Stimulated activated CD4-positive, alpha-beta T cell treated with anti-CD3 and anti-CD28 coated beads, Interleukin-1b, Interleukin-23, amount 100 ng/mL, for 24 hours (primary cell): ENCODE measurements at regions not wholly inside any gene's neighbourhood (a gene's known extent, or its start where the extent isn't known, plus 50 kb on each side); places are given as distances from the start of the nearest gene placed in this dataset.
"Not testable (repeated sequence)": the region's sequence is repeated elsewhere in the genome, so short reads cannot be mapped to it uniquely, and the experiment has no call there.

ENCODE experiments used
- DNase-seq, 4 experiments: peaks; one replicate each; pipeline ENCODE4 v3.0.0-alpha.2; 2020; ENCODE audit warnings: low read depth in 4 of 4, low spot score in 1 of 4

DNA sequence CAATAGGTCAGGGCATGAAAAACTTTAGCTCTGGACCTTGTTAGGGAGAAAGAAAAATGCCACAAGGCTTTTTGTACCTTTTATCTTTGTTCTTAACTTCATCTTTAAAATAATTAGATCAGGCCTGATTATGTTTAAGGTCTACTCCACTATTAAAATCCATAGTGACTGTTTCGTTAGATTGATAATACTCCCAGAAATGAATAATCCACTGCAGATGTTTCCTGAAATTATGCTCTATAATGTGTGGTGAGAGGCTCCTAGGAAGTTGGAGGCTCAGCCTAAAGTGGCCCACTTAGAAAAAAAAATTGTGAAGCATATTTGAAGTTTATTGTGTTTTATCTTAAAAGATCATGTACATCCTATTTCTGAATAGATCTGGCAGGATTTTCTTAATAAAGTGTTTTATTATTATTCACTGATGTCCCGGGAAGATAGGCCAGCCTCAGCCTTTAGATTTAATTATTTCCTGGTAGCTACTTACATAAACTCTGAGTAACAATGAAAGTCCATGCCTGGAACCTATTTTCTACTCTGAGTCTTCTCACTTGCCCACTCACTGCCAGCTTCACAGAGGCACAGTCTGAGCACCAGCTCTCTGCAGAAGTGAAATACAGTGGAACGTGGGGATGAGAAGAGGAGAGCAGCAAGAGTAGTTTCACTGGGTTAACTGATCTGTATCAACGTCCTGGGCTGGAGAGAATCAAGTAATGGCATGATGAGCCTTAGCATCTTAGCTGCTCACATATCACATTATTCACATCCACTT is 126.8 kb upstream of the TMEM170B start:
- DNase-seq, result no peak

GRCh38 chr6:11409371-11409770 is 128.2 kb upstream of the TMEM170B start:
- no peak for DNase-seq

DNA sequence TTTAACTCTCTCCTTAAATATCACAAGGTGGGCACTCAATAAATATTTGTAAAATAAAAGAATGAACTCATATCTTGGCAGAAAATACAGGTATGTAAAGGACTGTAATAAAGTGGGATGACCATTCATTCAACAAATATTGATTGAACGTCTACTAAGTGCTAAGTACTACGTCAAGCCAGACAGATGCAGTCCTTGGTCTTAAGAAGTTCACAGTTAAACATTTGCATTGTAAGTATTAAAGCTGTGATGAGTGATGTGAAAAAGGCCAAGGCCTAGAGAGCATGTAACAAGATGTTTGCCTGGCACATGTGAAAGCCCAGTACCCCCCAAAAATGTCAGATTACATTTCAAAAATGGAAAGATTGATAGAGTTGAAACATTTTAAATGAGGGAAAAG is 130.1 kb upstream of the TMEM170B start:
- no peak for DNase-seq

- no peak for DNase-seq
Measured at GRCh38 chr6:11404838-11405237, 132.7 kb upstream of the TMEM170B start.

DNA sequence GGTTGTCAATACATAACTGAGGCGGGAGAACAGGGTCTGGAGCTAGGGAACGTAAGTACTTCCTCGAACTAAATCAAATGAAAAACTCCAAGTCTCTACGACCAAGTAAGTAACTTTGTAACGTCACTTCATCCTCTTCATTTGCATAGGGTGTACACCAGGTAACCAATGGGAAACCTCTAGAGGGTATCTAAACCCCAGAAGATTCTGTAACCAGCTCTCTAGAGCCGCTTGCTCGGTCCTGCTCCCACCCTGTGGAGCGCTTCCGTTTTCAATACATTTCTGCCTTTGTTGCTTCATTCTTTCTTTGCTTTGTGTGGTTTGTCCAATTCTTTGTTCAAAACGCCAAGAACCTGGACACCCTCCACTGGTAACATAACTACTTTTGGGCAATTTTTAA is 133.5 kb upstream of the TMEM170B start:
- DNase-seq, result no peak

GRCh38 chr6:11403035-11403601 is 134.4 kb upstream of the TMEM170B start:
- no peak for DNase-seq

GRCh38 chr6:11402581-11402980 is 135.0 kb upstream of the TMEM170B start:
- not testable (repeated sequence) for DNase-seq

DNA sequence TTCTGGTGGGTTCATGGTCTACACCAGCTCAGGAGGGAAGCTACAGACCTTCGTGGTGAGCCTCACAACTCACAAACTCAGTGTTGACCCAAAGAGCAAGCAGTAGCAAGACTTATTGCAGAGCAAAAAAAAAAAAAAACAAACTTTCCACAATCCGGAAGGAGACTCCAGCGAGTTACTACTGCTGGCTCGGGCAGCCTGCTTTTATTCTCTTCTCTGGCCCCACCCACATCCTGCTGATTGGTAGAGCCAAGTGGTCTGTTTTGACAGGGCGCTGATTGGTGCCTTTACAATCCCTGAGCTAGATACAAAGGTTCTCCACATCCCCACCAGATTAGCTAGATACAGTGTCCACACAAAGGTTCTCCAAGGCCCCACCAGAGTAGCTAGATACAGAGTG is 135.6 kb upstream of the TMEM170B start:
- DNase-seq, result not testable (repeated sequence)

GRCh38 chr6:11398451-11399326 is 138.9 kb upstream of the TMEM170B start:
- no peak for DNase-seq

DNA sequence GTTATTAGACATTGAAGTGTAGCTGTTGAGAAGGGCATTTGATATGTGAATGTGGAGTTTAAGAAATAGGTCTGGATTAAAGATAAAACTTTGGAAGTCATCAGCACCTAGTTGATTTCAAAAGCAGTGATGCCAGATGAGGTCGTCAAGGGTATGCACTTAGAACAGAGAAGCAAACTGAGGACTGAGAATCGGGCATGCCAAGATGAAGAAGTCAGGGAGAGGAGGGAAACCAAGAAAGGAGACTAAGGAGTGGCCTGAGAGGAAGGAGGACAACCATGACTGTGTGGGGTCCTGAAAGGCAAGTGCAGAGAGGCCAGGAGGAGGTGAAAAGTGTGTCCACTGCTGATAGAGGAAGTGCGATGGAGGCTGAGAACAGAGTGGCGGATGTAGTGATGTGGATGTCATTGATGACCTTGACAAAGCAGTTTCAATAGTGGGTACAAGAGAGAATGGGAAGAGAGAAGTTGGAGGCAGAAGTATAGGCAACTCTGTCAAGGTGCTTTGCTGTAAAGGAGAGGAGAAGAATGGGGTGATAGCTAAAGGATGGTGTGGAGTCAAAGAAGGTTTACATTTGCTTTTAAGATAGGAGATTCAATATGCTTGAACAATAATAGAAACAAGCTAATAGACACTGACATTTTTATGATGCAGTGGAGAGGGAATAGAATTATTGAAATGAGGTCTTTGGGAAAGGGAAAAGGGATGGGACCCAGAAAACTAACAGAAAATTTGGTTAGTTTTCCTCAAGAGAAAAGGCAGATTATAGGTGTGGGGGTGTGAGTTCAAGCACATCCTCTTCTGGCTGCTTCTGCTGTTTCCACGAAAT is 139.7 kb upstream of the TMEM170B start:
- DNase-seq, result no peak

DNA sequence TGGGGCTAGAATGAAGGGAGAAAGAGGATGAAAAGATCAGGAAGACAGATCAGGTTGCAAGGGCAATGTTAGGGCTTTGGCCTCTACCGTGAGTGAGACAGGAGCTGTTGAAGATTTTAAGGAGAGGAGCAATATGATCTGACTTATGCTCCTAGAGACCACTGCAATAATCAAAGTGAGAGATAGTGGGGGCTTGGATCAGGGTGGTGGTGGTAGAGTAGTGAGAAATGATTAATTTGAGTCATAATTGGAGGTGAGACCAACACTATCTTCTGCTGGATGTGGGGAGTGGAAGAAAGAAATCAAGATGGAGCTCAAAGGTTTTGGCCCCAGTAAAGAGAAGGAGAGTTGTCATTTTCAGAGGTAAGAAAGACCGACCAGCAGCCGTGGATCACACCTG is 140.7 kb upstream of the TMEM170B start:
- no peak for DNase-seq

GRCh38 chr6:11393713-11394627 is 143.6 kb upstream of the TMEM170B start:
- DNase-seq, result no peak

- no peak for DNase-seq
Measured at GRCh38 chr6:11392778-11393507, 144.6 kb upstream of the TMEM170B start.

- no peak for DNase-seq
Measured at GRCh38 chr6:11391934-11392777, 145.4 kb upstream of the TMEM170B start.

GRCh38 chr6:11389977-11390376 is 147.6 kb upstream of the TMEM170B start:
- no peak for DNase-seq

DNA sequence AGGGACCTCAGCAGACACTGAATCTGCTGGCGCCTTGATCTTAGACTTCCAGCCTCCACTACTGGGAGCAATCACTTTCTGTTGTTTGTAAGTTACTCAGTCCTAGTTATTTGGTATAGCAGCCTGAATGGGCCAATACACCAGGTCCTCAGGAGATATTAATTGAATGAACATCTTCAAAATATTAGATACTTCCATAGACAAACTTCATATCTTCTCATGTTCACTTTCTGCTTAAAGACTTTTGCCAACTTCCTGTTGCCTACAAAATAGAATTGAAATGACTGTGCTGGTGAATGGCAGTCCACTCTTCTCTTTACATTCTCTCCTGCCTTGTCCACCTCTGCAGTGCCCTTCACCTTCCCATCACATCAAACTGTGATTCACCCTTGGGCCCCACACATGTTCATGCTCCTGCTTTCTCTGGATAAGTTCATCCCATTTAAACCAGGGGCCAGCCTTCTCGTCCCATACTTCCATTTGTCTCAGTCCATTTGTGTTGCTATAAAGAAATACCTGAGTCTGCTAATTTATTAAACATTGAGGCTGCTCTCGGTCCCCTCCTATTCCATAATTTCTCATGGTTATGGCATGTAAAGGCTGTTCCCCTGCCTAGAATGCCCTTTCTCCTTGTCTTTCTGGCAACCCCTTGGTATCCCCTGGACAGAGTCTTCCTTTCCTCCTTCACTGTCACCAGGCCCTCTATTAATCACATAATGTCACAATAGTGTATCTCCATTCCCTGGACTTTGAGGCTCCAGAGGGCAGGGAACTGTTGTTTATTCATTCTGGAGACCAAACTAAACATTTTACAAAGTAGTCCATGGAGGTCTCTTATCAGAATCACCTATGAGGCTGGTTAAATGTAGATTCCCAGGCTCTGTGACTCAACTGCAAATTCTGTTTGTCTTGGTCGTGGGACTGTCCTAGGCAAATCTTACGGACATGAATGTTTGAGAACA is 148.3 kb upstream of the TMEM170B start:
- no peak for DNase-seq

DNA sequence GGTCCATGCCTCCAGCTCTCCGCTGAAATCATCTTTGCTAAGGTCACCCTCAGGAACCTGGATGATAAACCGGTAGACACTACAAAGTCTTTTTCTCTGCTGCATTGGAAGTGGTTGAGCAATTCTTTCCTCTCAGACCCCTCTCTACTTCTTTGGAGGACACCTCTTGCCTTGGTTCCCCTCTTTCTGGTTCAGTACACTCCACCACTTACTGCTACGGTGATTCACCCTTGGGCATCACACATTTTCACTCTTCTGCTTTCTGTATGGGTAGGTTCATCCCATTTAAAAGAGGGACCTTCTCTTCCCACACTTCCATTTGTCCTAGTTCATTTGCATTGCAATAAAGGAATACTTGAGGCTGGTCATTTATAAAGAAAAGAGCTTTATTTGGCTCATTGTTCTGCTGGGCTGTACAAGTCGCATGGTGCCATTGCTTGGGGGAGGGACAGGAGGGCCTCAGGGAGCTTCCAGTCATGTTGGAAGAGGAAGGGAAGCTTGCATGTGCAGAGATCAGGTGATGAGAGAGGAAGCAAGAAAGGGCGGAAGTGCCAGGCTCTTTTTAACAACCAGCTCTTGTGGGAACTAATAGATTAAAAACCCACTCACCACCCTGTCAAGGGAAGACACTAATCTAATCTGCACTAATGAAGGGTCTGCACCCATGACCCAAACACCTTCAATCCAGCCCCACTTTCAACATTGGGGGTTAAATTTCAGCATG is 149.7 kb upstream of the TMEM170B start:
- no peak for DNase-seq
